NT2/D1 (cell line): ENCODE measurements at regions not wholly inside any gene's neighbourhood (a gene's known extent, or its start where the extent isn't known, plus 50 kb on each side); places are given as distances from the start of the nearest gene placed in this dataset.

Experiments used
- SUZ12 ChIP-seq: IDR thresholded peaks from 2 replicates; pipeline ENCODE4 v1.6.1; 2011; ENCODE audit not compliant: insufficient read length, insufficient read depth; ENCODE audit errors: extremely low read depth
- YY1 ChIP-seq: IDR thresholded peaks from 2 replicates; pipeline ENCODE4 v1.6.1; 2011; ENCODE audit not compliant: insufficient read length, insufficient read depth
- ZNF274 ChIP-seq: IDR thresholded peaks from 2 replicates; pipeline ENCODE4 v1.6.1; 2011; ENCODE audit warnings: mild to moderate bottlenecking, low read depth, low read length

DNA sequence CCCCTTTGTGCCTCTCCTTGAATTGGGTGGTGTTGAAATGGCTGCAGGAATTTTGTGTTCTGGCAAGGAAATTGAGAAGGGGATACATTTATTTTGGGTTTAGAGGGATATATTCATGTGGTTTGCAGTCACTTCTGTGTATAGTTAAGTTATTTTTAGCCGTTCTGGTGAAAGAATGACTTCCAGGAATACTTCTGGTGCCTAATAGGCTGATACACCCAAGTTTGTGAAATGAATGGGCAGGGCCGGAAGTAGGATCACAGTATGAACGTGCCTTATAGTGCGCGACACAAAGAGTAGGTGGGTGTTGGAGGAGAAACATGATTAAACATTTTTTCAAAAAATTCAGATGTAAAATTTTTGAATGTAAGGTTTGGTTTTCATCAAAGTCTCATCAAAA, 168.6 kb upstream of the ATP5MC3 start:
- TF ChIP-seq ZNF274 (no peak), SUZ12 (no peak), YY1 (no peak)
